T47D (cell line): ENCODE measurements at regions not wholly inside any gene's neighbourhood (a gene's known extent, or its start where the extent isn't known, plus 50 kb on each side); places are given as distances from the start of the nearest gene placed in this dataset.

Source experiments
- DNase-seq, 2 experiments: peaks; one replicate each; pipeline versions ENCODE4 v3.0.0 to v3.0.0-alpha.2; 2011 to 2012; ENCODE audit warnings: low read depth in 1 of 2, low spot score in 1 of 2
- JUND ChIP-seq: IDR thresholded peaks from 2 replicates; pipeline ENCODE4 v1.6.1; 2012; ENCODE audit warnings: low read depth
- in situ Hi-C: cut with HindIII; loops from 2 replicates; pipeline ENCODE4 v1.10.0; 2016; ENCODE audit warnings: low sequenced_read_pairs, low pct_unique_long_range_greater_than_20kb

DNA sequence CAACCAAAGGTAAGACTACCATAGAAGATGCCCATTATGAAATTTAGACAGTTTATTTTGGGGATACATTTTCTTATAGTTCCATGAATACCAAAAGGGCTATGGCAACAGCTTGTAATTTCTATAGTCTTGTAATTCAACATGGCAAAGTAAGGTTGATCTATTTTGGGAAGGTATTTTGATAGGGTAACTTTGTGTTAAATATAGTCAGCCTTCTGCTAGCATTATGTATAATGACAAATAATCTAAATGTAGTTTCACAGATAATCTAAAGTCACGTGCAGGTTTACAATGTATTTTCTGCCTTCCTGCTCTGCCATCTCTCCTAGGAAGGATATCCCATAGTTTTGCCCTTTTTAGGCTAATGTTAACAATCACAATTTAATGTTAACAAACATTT, 85.9 kb upstream of the DPH5 start:
- TF ChIP-seq JUND: no peak
- in situ Hi-C loops: no loop called here
- DNase-seq: no peak

DNA sequence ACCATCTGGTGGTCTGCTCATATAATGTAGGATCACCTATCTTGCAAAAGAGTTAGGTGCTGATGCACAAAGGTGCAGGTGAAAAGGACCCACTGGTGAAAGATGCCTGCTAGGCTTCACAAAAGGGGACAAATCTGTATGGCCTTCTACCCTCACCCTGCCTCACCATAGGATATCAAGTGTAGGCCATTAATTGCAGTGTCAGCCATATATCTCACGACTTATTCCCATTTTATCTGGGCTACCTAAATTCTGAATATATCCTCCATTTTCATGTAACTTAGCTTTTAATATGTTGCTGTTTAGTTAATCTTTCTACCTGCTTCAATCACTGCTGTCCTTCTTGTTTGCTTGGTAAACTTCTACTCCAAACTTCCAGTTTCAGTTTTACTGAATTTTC, 84.2 kb upstream of the DPH5 start:
- DNase-seq: no peak
- no peak for TF ChIP-seq JUND
- in situ Hi-C loops: no loop called here

DNA sequence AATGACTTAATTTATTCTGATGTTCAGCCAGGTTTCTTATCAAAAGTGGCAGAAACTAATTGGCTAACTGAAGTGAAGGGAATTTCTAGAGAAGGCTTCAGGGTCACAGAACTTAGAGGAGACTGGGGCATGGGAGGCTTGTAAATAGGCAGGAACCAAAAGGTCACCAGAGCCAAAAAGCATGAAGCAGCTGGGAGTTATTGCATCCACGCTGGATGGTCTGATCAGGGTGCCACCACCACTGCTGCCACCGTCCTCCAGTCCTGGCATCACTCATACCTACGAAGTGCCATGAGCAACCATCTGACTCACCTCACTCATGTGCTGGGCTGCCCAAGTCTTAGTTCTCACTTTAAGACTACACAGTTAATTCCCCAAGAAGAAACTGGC, 82.5 kb upstream of the DPH5 start:
- no peak for DNase-seq
- in situ Hi-C loops: no loop called here
- TF ChIP-seq JUND: no peak

DNA sequence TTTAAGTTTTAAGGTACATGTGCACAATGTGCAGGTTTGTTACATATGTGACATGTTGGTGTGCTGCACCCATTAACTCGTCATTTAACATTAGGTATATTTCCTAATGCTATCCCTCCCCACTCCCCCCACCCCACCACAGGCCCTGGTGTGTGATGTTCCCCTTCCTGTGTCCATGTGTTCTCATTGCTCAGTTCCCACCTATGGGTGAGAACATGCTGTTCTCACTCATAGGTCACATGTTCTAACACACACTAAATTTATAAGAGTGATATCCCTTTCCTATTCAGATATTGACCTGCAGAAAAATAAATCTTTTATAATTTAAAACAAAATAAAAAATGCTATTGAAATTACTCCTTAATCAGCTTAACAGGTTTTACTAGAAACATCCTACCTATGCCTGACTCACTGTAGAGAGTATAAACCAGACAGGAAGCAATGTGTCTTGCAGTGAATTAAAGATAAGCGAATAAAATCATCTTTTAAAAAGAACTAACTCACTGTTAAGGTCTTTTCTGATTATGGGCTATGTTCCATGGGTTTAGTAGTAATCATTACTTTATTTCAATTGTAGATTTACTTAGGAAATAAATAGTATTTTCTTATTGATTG, 82.0 kb upstream of the DPH5 start:
- in situ Hi-C loops: no loop called here
- DNase-seq: no peak
- no peak for TF ChIP-seq JUND

DNA sequence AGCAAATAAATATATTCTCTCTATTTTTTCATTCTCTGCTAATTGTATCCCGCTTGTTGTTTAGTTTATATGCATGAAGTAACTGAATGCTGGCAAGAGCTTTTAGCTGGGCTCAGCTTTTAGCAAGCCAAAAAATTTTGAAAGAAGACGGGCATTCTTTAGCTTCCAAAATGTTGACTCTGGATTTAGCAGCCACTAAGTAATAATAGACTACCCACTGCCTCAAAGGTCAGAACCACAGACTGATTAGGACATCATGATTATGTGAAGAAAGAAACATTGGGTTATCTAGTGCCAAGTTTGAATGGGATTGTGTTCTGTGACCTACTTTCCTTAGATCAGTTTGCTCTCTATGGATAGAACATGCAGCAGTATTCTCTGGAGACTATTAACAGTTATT, 80.3 kb upstream of the DPH5 start:
- TF ChIP-seq JUND: no peak
- in situ Hi-C loops: no loop called here
- no peak for DNase-seq

GRCh38 chr1:101102426-101103156, 77.0 kb upstream of the DPH5 start:
- TF ChIP-seq JUND: no peak
- no peak for DNase-seq
- in situ Hi-C loops: no loop called here

DNA sequence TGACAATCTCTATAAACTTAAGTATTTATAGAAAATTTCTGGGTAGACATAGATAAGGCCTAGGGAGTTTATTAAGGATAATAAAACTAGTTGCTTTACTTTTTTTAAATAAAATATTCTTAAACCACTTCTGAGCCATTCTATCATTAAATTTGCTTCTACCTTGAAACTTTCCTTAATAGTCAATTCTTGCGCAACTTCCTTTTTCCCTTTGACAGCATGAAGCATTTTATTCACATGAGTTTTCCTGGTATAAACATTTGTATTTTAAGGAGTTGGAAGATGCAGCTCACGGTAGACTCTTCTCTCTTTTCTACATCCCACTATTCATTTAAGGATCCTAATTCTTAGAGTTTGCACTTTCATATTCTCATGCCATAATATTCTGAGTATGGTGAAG, 75.8 kb upstream of the DPH5 start:
- in situ Hi-C loops: no loop called here
- TF ChIP-seq JUND: no peak
- DNase-seq: no peak

DNA sequence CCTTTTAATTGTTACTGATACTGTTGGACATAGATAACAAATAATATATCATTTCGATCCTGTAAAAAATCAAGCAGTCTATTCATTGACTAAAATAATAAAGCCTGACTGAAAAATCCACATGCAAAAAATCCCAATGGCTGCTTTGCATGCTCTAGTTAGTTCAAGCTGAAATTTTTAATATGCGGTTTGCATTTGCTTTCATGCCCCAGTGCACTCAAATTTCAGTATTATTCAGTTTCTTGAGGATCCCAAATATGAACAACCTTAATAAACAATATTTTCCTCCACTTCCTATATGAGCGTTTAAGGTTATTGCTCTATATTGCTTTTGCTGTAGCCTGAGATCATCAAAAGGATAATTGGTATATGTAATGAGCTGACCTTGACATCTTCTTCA, 75.1 kb upstream of the DPH5 start:
- no peak for TF ChIP-seq JUND
- DNase-seq: no peak
- in situ Hi-C loops: no loop called here

- TF ChIP-seq JUND: no peak
- DNase-seq: no peak
- in situ Hi-C loops: no loop called here
Measured at GRCh38 chr1:101098907-101099306, 73.3 kb upstream of the DPH5 start.

- in situ Hi-C loops: no loop called here
- no peak for TF ChIP-seq JUND
- no peak for DNase-seq
Measured at GRCh38 chr1:101098327-101098726, 72.7 kb upstream of the DPH5 start.

GRCh38 chr1:101089613-101090338, 64.2 kb upstream of the DPH5 start:
- in situ Hi-C loops: no loop called here
- TF ChIP-seq JUND: no peak
- no peak for DNase-seq

- in situ Hi-C loops: no loop called here
- DNase-seq: no peak
- TF ChIP-seq JUND: no peak
Measured at GRCh38 chr1:101088431-101088830, 62.8 kb upstream of the DPH5 start.

DNA sequence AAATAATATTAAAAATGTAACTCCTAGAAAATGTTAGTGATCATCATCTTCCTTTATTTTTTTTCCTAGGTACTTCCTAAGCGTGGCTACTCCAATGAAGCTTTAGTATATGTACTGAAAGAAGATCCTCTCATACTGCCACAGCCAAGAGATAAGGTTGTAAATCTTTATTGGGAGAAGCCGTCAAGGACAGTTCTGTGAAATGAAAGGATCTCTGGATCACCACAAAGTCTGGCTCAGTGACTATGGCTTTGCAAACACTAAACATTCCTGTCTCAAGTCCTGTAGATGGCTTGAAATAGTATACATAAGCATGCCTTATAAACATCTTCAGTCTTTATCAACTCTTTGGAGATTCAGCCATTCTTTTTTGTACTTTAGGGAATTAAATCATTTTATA, 61.2 kb upstream of the DPH5 start:
- in situ Hi-C loops: no loop called here
- no peak for TF ChIP-seq JUND

More for the DNA sequence above, 61.2 kb upstream of the DPH5 start:
- no peak for DNase-seq
